B cell (primary cell): ENCODE measurements at regions not wholly inside any gene's neighbourhood (a gene's known extent, or its start where the extent isn't known, plus 50 kb on each side); places are given as distances from the start of the nearest gene placed in this dataset.

Source experiments
- ATAC-seq: fragments of 200-7000 bp; cut with Tn5 transposase; one replicate; pipeline ENCODE4 v1.10.0; 2021; ENCODE audit warnings: low read depth, mild to moderate bottlenecking, moderate number of reproducible peaks, moderate library complexity
- CTCF ChIA-PET: fragments of 350-600 bp; sonication (Branson Sonifier 250); formaldehyde crosslinking; loops from one replicate; lab custom pipeline; 2021; ENCODE audit warnings: antibody characterized with exemption, inconsistent platforms; lab: Charles Lee
- POLR2A ChIA-PET: fragments of 350-600 bp; sonication (Branson Sonifier 250); formaldehyde crosslinking; loops from one replicate; lab custom pipeline; 2021; ENCODE audit warnings: antibody characterized with exemption; lab: Charles Lee
- DNase-seq: peaks from one replicate; pipeline ENCODE4 v3.0.0; 2013
- H2AFZ ChIP-seq: 2 replicates; pipeline ENCODE4 v1.6.1; 2012; ENCODE audit warnings: mild to moderate bottlenecking, low read depth, low read length; ENCODE audit not compliant: insufficient read depth, poor library complexity, severe bottlenecking
- H3K27ac ChIP-seq, 2 donors: 1 replicate in 1 of 2; 2 replicates in 1 of 2; pipeline ENCODE4 v1.5.1; 2012 to 2013; ENCODE audit warnings: low read length in 2 of 2, mild to moderate bottlenecking in 2 of 2, moderate library complexity in 1 of 2
- H3K27me3 ChIP-seq, 4 experiments: fragments of 200-600 bp in 1 of 4; sonication (generic) in 1 of 4; replicated peaks in 1 of 4; 1 replicate in 2 of 4; 2 replicates in 2 of 4; pipeline versions ENCODE4 v1.6.1 to v1.7.0; 2013 to 2016; ENCODE audit warnings: low read length in 3 of 4, mild to moderate bottlenecking in 2 of 4, mixed read lengths in 1 of 4, moderate library complexity in 1 of 4; ENCODE audit not compliant: insufficient read depth in 4 of 4, control insufficient read depth in 3 of 4; ENCODE audit errors: control extremely low read depth in 1 of 4
- H3K36me3 ChIP-seq, 2 experiments: replicated peaks in 1 of 2; 1 replicate in 1 of 2; 2 replicates in 1 of 2; pipeline versions ENCODE4 v1.6.1 to v1.7.1; 2013; ENCODE audit warnings: low read length in 1 of 2; ENCODE audit not compliant: insufficient read depth in 2 of 2, control insufficient read depth in 1 of 2; ENCODE audit errors: control extremely low read depth in 1 of 2, extremely low read depth in 1 of 2
- H3K4me1 ChIP-seq, 2 donors: fragments of 200-600 bp in 1 of 2; sonication (generic) in 1 of 2; 1 replicate in 1 of 2; 2 replicates in 1 of 2; pipeline versions ENCODE4 v1.5.1 to v1.6.1; 2013 to 2017; ENCODE audit warnings: low read length in 2 of 2; ENCODE audit not compliant: control insufficient read depth in 2 of 2, insufficient read depth in 2 of 2
- H3K4me2 ChIP-seq: replicated peaks from 2 replicates; pipeline ENCODE3; 2012; ENCODE audit warnings: mild to moderate bottlenecking, low read depth, low read length; ENCODE audit not compliant: poor library complexity, severe bottlenecking
- H3K4me3 ChIP-seq, 5 experiments: fragments of 200-600 bp in 1 of 5; sonication (generic) in 1 of 5; 1 replicate in 3 of 5; 2 replicates in 2 of 5; pipeline versions ENCODE4 v1.5.1 to v1.7.0; 2011 to 2016; ENCODE audit warnings: low read length in 4 of 5, mild to moderate bottlenecking in 4 of 5, low read depth in 2 of 5, control low read depth in 1 of 5, moderate library complexity in 1 of 5; ENCODE audit not compliant: insufficient read depth in 1 of 5; ENCODE audit errors: control extremely low read depth in 1 of 5, extremely low read depth in 1 of 5
- H3K79me2 ChIP-seq: fragments of 200-600 bp; sonication (generic); one replicate; pipeline ENCODE4 v1.6.0; 2016; ENCODE audit warnings: low read length; ENCODE audit not compliant: control insufficient read depth, insufficient read depth
- H3K9ac ChIP-seq: fragments of 200-600 bp; sonication (generic); 2 replicates; pipeline ENCODE4 v1.6.1; 2017; ENCODE audit warnings: mild to moderate bottlenecking, low read length, moderate library complexity
- H3K9me3 ChIP-seq, 3 donors: one replicate each; pipeline versions ENCODE4 v1.6.1 to v1.7.1; 2013; ENCODE audit warnings: low read length in 2 of 3; ENCODE audit not compliant: control insufficient read depth in 2 of 3, insufficient read depth in 1 of 3; ENCODE audit errors: control extremely low read depth in 1 of 3
- H4K20me1 ChIP-seq: 2 replicates; pipeline ENCODE4 v1.6.0; 2012; ENCODE audit warnings: mild to moderate bottlenecking, low read length; ENCODE audit not compliant: insufficient read depth, control insufficient read depth, poor library complexity, severe bottlenecking
- H3K27ac Mint-ChIP-seq: one replicate; pipeline ENCODE4 v1.8.0; 2021; ENCODE audit warnings: mixed read lengths
- H3K27me3 Mint-ChIP-seq: one replicate; pipeline ENCODE4 v1.8.0; 2021; ENCODE audit warnings: mixed read lengths
- H3K4me1 Mint-ChIP-seq: one replicate; pipeline ENCODE4 v1.8.0; 2021; ENCODE audit warnings: mixed read lengths
- H3K4me3 Mint-ChIP-seq: one replicate; pipeline ENCODE4 v1.8.0; 2021; ENCODE audit warnings: mixed read lengths
- H3K9me3 Mint-ChIP-seq: one replicate; pipeline ENCODE4 v1.8.0; 2022; ENCODE audit warnings: mixed read lengths; ENCODE audit not compliant: insufficient read depth
- CTCF ChIP-seq: fragments of 200-600 bp; IDR thresholded peaks from one replicate; pipeline ENCODE4 v1.8.0; 2022; ENCODE audit warnings: antibody characterized with exemption, mild to moderate bottlenecking
- EZH2 ChIP-seq: IDR thresholded peaks from 2 replicates; pipeline ENCODE4 v1.6.1; 2012; ENCODE audit warnings: borderline replicate concordance, low read depth, mild to moderate bottlenecking, moderate library complexity, low read length; ENCODE audit not compliant: insufficient read depth, poor library complexity, severe bottlenecking
- WGBS: methylation state at CpG from one replicate; pipeline ENCODE4 v1.1.5; 2013; ENCODE audit warnings: missing lambda C conversion rate; ENCODE audit not compliant: insufficient coverage; 5-methylcytosine and 5-hydroxymethylcytosine counted together
- intact Hi-C: fragments of 100-400 bp; cut with micrococcal nuclease; formaldehyde crosslinking; loops from one replicate; pipeline ENCODE4 v1.10.0; 2022

- Histone ChIP-seq H3K27me3 (no peaks in the 10 kb centered on the region), H3K4me1 (no peaks in the 10 kb centered on the region), H3K4me2 (no peak overlapping the region), H3K36me3 (no peaks in the 10 kb centered on the region), H3K79me2 (no peaks in the 10 kb centered on the region), H2AFZ (no peak overlapping the region), H3K9ac (no peak overlapping the region), H3K27ac (no peak overlapping the region), H3K4me3 (no peak overlapping the region), H3K9me3 (no peaks in the 10 kb centered on the region), H4K20me1 (no peaks in the 10 kb centered on the region)
- WGBS, result 91% methylated on average over 3 of the region's 3 CpGs
- Mint-ChIP-seq H3K4me3 (no peak overlapping the region), H3K4me1 (no peaks in the 10 kb centered on the region), H3K27ac (no peak overlapping the region), H3K9me3 (no peaks in the 10 kb centered on the region), H3K27me3 (no peaks in the 10 kb centered on the region)
- ATAC-seq, result no peak
- no peak for TF ChIP-seq CTCF
- no peak for TF ChIP-seq EZH2
- DNase-seq, result no peak
- ChIA-PET POLR2A (no interaction called here), CTCF (no interaction called here)
- intact Hi-C loops, result no loop called here
These were observed 821.5 kb downstream of the CDH8 start for GRCh38 chr16:61214780-61215179.

DNA sequence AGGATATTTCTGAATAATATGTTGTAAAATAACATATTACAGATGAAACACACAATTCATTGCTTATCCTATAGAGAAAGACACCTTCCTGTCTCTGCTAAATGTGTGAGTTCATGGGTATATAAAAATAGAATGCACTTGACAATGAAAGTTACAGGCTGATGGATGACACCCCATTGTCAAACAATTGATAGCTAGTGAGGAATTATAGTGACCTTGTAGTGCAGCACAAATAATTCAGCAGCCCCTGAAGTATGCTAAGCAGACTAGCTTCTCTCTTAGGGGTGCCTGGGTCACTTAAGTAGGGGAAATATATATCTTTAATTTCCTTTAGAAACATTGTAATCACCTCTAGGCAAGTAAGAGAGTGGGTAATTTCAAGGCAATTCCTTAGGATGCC is 826.2 kb downstream of the CDH8 start:
- ATAC-seq, result no peak

More for the DNA sequence above, 826.2 kb downstream of the CDH8 start:
- H3K4me3 Mint-ChIP-seq, result no peak overlapping the region
- Histone ChIP-seq H3K27ac (no peak overlapping the region), H2AFZ (no peak overlapping the region), H3K9me3 (no peaks in the 10 kb centered on the region), H3K27me3 (no peaks in the 10 kb centered on the region), H3K9ac (no peak overlapping the region), H3K4me3 (no peak overlapping the region), H3K4me1 (no peaks in the 10 kb centered on the region), H4K20me1 (no peaks in the 10 kb centered on the region), H3K36me3 (no peaks in the 10 kb centered on the region), H3K79me2 (no peaks in the 10 kb centered on the region), H3K4me2 (no peak overlapping the region)
- DNase-seq, result no peak
- no peak overlapping the region for H3K27ac Mint-ChIP-seq
- TF ChIP-seq CTCF (no peak), EZH2 (no peak)
- H3K4me1 Mint-ChIP-seq, result no peaks in the 10 kb centered on the region
- H3K27me3 Mint-ChIP-seq, result no peaks in the 10 kb centered on the region
- peaks cover 6% of the 10 kb centered on the region for H3K9me3 Mint-ChIP-seq
- intact Hi-C loops, result no loop called here
- POLR2A ChIA-PET, result no interaction called here
- CTCF ChIA-PET, result no interaction called here
